OCI-LY1 (cell line): ENCODE measurements at regions not wholly inside any gene's neighbourhood (a gene's known extent, or its start where the extent isn't known, plus 50 kb on each side); places are given as distances from the start of the nearest gene placed in this dataset.

Experiments
- H2AFZ ChIP-seq: fragments of 200-600 bp; sonication (generic), shearing (Covaris generic); 2 replicates; pipeline ENCODE4 v1.6.0; 2014; ENCODE audit warnings: antibody characterized with exemption, mild to moderate bottlenecking, low read length
- H3F3A ChIP-seq: fragments of 200-600 bp; sonication (generic), shearing (Covaris generic); 2 replicates; pipeline ENCODE4 v1.6.0; 2014; ENCODE audit warnings: mild to moderate bottlenecking, antibody characterized with exemption, low read length, moderate library complexity; ENCODE audit not compliant: insufficient read depth
- H3K27ac ChIP-seq: fragments of 200-600 bp; sonication (generic); 2 replicates; pipeline ENCODE4 v1.5.1; 2014; ENCODE audit warnings: low read length, mixed run types, mild to moderate bottlenecking, low read depth; ENCODE audit not compliant: poor library complexity, severe bottlenecking
- H3K27me3 ChIP-seq: fragments of 200-600 bp; sonication (generic); 2 replicates; pipeline ENCODE4 v1.6.0; 2014; ENCODE audit warnings: antibody characterized with exemption, mild to moderate bottlenecking, low read length, moderate library complexity; ENCODE audit not compliant: insufficient read depth
- H3K36me3 ChIP-seq: fragments of 200-600 bp; sonication (generic); 2 replicates; pipeline ENCODE4 v1.6.1; 2014; ENCODE audit warnings: mild to moderate bottlenecking, antibody characterized with exemption, low read length, moderate library complexity, mixed read lengths; ENCODE audit not compliant: insufficient read depth
- H3K4me1 ChIP-seq: fragments of 200-600 bp; sonication (generic); 2 replicates; pipeline ENCODE4 v1.5.1; 2014; ENCODE audit warnings: mild to moderate bottlenecking, low read length, moderate library complexity; ENCODE audit not compliant: insufficient read depth, severe bottlenecking
- H3K4me2 ChIP-seq: fragments of 200-600 bp; sonication (generic), shearing (Covaris generic); 2 replicates; pipeline ENCODE4 v1.6.1; 2014; ENCODE audit warnings: low read length
- H3K4me3 ChIP-seq: fragments of 200-600 bp; sonication (generic); 2 replicates; pipeline ENCODE4 v1.5.1; 2014; ENCODE audit warnings: low read length, low read depth, mild to moderate bottlenecking, mixed read lengths; ENCODE audit not compliant: poor library complexity, severe bottlenecking
- H3K79me2 ChIP-seq: fragments of 200-600 bp; shearing (Covaris generic); 2 replicates; pipeline ENCODE4 v1.6.1; 2016; ENCODE audit warnings: mixed run types, low read length, mixed read lengths; ENCODE audit not compliant: insufficient read depth
- H3K9ac ChIP-seq: fragments of 200-600 bp; sonication (generic), shearing (Covaris generic); 2 replicates; pipeline ENCODE4 v1.6.1; 2014; ENCODE audit warnings: mild to moderate bottlenecking, low read length, mixed read lengths
- H3K9me2 ChIP-seq: fragments of 200-600 bp; sonication (generic), shearing (Covaris generic); 2 replicates; pipeline ENCODE4 v1.6.1; 2014; ENCODE audit warnings: low read depth, mild to moderate bottlenecking, low read length, mixed read lengths
- H3K9me3 ChIP-seq: fragments of 200-600 bp; shearing (Covaris generic); 2 replicates; pipeline ENCODE4 v1.6.1; 2014; ENCODE audit warnings: low read length, mixed read lengths
- H4K20me1 ChIP-seq: fragments of 200-600 bp; sonication (generic), shearing (Covaris generic); 2 replicates; pipeline ENCODE4 v1.6.0; 2016; ENCODE audit warnings: mild to moderate bottlenecking, low read length; ENCODE audit not compliant: insufficient read depth
- CTCF ChIP-seq: fragments of 200-600 bp; sonication (generic), shearing (Covaris generic); IDR thresholded peaks from 2 replicates; pipeline ENCODE4 v1.5.1; 2017; ENCODE audit warnings: mild to moderate bottlenecking, antibody characterized with exemption, low read length, moderate library complexity, mixed read lengths
- EZH2 ChIP-seq: fragments of 200-600 bp; sonication (generic), shearing (Covaris generic); IDR thresholded peaks from 2 replicates; pipeline ENCODE4 v1.8.0; 2017; ENCODE audit warnings: borderline replicate concordance, mixed run types, mild to moderate bottlenecking, antibody characterized with exemption, low read length, moderate library complexity, mixed read lengths

GRCh38 chr3:104126463-104126862, 1240.2 kb upstream of the ALCAM start:
- H3K36me3 ChIP-seq: no peaks in the 10 kb centered on the region
- H4K20me1 ChIP-seq: no peaks in the 10 kb centered on the region
- no peak overlapping the region for H2AFZ ChIP-seq
- no peak overlapping the region for H3K4me2 ChIP-seq
- no peaks in the 10 kb centered on the region for H3K4me1 ChIP-seq
- no peaks in the 10 kb centered on the region for H3K9me3 ChIP-seq
- H3K27me3 ChIP-seq: no peaks in the 10 kb centered on the region
- H3K9ac ChIP-seq: no peak overlapping the region
- no peak overlapping the region for H3K27ac ChIP-seq
- no peaks in the 10 kb centered on the region for H3K9me2 ChIP-seq
- TF ChIP-seq EZH2 (no peak), CTCF (no peak)
- H3K4me3 ChIP-seq: no peak overlapping the region
- no peaks in the 10 kb centered on the region for H3F3A ChIP-seq
- H3K79me2 ChIP-seq: no peaks in the 10 kb centered on the region

- H3K9ac ChIP-seq: no peak overlapping the region
Observed at GRCh38 chr3:104126864-104127553, 1239.7 kb upstream of the ALCAM start.

GRCh38 chr3:104127830-104128229, 1238.9 kb upstream of the ALCAM start:
- TF ChIP-seq EZH2 (no peak), CTCF (no peak)
- no peaks in the 10 kb centered on the region for H3F3A ChIP-seq
- no peak overlapping the region for H3K9ac ChIP-seq
- no peaks in the 10 kb centered on the region for H3K36me3 ChIP-seq
- no peaks in the 10 kb centered on the region for H3K9me2 ChIP-seq
- no peaks in the 10 kb centered on the region for H3K27me3 ChIP-seq
- H3K27ac ChIP-seq: no peak overlapping the region
- no peaks in the 10 kb centered on the region for H4K20me1 ChIP-seq
- H3K4me1 ChIP-seq: peaks cover 2% of the 10 kb centered on the region
- no peaks in the 10 kb centered on the region for H3K9me3 ChIP-seq
- H3K4me3 ChIP-seq: no peak overlapping the region
- no peak overlapping the region for H3K4me2 ChIP-seq
- no peak overlapping the region for H2AFZ ChIP-seq
- no peaks in the 10 kb centered on the region for H3K79me2 ChIP-seq

More at GRCh38 chr3:104126864-104127553, 1239.7 kb upstream of the ALCAM start:
- H3K4me1 ChIP-seq: no peaks in the 10 kb centered on the region
- H3K27ac ChIP-seq: no peak overlapping the region
- H3K4me2 ChIP-seq: no peak overlapping the region
- H4K20me1 ChIP-seq: no peaks in the 10 kb centered on the region
- no peaks in the 10 kb centered on the region for H3K36me3 ChIP-seq
- H3K27me3 ChIP-seq: no peaks in the 10 kb centered on the region
- no peaks in the 10 kb centered on the region for H3K9me2 ChIP-seq
- H3K4me3 ChIP-seq: no peak overlapping the region
- H2AFZ ChIP-seq: no peak overlapping the region
- H3K79me2 ChIP-seq: no peaks in the 10 kb centered on the region
- TF ChIP-seq EZH2: no peak
- no peak for TF ChIP-seq CTCF
- no peaks in the 10 kb centered on the region for H3F3A ChIP-seq
- H3K9me3 ChIP-seq: no peaks in the 10 kb centered on the region
